ENCODE measurements at regions not wholly inside any gene's neighbourhood (a gene's known extent, or its start where the extent isn't known, plus 50 kb on each side); places are given as distances from the start of the nearest gene placed in this dataset.

DNA sequence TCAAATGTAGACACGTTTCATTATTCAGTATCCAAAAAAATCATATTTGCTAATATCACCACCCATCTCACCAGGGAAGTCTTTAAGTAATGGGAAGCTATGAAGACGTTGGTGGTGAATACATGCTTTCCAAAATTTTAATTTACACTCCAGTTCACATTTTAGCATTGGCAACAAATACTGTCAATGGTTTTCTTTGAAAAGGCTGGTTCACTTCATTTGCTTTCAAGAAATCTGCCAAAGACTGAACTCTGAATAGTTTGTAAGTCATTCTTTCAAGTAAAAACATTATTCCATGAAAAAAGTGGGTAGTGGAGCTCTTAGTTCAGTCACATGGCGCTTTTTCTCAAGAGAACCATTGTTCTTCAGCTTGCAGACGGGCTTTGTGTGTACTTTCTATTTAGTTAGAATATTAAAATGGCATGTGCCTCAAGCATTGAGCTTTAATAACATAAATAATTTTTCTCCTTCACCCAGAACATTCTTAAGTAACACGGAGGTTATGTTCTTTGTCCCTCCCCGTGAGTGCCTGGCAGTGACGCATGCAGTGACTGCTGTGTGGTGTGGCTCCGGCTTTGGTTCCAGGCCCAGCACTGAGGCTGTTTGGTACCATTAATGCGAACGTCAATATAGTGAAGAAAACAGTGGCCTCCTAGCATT, 300.0 kb upstream of the HDAC4 start:
- DNase-seq = peak; percentile 12

DNA sequence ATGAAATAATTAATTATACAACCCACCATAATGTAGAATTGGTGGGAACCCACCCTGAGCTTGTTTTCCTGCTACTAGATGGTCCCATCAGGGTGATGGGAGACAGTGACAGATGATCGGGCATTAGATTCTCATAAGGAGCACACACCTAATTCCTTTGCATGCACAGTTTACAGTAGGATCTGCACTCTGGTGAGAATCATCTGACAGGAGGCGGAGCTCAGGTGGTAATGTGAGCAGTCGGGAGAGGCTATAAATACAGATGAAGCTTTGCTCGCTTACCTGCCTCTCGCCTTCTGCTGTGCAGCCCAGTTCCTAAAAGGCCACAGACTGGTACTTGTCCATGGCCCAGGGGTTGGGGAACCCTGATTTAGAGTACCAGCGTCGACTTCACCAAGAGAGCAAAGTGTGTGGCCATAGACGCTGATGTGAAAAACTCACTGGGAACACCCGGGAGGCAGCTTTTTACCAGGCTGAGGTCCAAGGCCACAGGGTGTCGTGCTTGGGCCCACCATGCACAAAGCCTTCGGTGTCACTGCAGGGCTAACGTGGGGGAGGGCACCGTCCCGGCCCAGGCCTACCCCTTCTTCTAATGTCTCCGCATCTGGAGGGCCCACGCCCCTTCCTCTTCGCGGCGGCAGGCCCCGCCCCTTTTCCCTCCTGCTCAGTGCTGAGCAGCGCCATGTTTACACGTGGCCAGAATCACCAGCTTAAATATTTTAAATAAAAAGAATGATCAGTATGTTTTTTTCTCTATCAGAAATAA, 296.8 kb upstream of the HDAC4 start:
- DNase-seq = peak; percentile 42

DNA sequence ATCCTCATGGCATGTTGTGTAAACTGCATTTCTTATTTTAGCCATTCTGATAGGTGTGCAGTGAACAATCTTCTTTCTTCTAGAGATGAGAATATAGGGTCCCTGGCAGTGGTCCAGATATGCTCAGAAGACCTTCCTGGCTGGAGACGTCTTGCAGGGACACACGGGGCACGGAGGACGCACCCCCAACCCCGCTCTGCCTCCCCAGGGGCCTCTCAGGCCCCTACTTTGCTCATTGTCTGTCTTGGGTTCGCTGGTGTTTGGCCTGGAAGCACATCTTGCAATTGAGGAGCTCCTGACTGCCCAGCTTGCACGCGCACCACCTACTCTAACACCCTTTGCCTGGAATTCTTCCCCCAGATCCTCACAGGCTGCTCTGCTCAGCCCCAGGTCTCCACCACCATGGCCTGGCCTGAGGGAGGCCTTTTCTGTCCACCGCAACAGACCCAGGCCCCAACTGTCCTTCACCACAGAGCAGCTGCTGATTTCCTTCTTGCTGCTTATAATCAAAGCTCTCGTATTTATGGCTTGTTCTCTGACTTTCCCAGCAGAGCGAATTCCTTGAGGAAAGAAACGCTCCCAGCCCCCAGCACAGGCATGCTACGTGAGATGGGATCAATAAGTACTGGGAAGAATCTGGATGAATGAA, 295.9 kb upstream of the HDAC4 start:
- DNase-seq = peak; percentile 47

DNA sequence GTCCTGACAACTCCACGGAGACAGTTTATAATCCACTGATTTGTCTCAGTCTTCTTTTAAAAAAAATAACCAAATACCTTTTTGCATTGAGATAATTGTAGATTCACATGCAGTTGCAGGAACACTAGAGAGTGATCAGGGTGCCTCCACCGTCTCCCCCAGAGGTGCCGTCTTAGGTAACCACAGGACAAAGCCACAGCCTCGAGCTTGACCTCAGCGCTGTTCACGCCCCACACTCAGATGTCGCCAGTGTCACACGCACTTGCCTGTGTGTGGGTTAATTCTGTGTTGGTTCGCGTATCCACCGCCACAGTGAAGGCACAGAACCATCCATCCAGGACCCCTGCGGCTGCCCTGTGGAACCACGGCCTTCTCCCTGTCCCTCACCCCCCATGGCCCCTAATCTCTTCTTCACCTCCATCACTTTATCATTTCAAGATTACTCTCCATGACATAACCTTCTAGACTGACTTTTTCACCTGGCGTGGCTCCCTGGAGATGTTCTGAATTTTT, 295.0 kb upstream of the HDAC4 start:
- peak; percentile 26 for DNase-seq

DNA sequence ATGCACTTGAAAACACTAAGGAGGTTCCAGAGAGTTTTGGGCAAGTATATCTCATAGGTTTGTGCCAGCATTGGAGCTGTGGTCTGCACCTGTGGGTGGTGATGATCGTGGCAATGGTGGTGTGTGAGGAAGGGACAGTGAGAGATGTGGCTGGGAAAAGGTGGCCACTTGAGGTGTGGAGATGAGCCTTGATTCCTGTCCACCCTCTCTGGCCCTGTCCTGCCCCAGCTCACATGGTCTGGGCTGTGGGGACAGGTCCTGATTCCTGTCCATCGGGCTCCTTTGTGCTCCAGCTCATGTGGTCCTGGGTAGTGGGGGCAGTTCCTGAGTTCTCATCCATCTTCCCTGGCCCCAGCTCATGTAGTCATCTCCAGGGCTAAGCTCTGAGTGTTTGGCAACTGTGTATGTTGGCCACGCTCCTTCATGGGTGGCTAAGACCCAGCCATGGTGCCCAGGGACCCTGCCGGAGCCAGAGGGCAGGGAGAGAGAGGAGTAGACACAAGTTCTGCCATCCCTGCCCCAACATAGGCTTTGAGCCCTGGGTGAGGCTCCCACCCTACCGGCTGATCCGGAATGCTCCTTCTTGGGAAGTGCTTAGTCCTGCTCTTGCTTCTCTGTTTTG, 294.4 kb upstream of the HDAC4 start:
- peak; percentile 35 for DNase-seq

DNA sequence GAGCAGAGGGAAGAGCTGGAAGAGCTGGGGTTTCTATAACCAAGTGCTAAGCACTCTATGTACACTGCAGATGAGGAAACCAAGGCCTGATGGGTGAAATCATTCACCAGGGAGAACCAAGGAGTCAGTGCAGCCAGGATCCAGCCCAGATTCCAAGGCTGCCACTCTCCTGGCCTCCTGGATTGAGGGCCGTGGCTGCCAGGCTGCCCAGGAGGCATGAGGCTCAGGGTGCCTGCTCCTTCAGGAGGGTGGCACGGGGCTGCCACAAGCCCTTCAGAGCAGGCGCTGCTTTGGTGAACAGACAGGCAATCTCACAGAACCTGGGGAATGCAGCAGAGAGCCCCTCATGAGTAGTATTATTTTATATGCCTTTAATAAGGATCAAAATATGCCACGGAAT, 293.7 kb upstream of the HDAC4 start:
- DNase-seq = peak; percentile 40

DNA sequence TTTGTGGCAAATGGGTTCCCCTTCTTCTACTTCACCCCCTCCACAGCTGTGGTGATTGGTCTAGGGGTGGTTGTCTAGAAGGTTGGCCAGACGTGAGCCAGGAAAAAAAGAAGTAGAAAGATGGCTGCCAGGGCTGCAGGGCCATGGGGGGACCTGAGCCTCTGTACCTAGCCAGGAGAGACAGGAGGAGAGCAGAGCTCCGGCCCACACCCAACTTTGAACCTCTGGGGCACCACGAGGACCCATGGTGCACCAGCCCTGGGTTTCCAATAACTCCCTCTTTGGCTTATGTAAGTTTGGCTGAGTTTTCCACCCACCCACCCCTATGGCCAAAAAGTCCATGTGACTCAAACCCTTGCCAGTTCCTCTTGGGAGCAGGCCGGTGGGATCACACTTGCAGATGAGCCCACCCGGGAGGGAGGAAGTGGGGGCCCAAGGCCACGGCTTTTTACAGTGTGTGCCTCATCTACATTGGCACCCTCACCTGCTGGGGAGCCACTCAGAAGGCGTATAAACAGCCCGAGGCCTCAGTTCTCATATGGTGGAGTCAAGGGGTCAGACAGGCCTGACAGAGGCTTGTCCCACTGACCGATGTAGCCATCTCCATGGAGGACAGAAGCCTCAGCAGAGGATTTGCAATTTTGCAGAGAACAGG, 293.1 kb upstream of the HDAC4 start:
- DNase-seq = peak; percentile 46

DNA sequence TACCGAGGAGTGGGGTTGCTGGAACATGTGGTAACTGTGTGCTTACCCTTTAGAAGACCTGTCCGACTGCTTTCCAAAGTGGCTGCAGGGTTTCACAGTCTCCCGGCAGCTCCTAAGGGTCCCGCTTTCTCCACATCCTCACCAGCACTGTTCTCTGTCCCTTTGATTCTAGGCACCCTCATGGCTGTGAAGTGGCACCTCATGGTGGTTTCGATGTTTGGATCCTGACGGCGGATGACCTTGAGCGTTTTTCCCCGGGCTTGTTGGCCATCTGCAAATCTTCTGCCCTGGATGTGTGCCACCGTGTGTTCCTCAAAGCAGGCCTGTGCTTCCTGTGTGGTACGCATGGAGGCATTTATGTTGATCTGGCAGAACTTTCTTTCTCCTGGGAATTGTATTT, 292.5 kb upstream of the HDAC4 start:
- peak; percentile 16 for DNase-seq

DNA sequence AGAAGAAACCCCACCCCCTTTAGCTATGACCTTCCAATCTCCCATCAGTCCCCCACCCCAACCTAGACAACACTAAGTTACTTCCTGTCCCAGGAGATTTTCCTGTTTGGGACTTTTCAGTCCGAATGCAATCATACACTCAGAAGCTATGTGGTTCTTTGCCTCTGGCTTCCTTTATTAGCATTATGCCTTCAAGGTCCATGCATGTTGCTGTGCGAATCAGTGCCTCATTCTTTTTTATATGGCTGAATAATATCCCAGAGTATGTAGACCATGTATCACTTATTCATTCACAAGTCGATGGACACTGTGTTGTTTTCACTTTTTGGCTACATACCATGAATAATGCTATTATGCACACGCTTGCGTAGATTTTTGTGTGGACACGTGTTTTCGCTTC, 292.1 kb upstream of the HDAC4 start:
- no peak for DNase-seq

DNA sequence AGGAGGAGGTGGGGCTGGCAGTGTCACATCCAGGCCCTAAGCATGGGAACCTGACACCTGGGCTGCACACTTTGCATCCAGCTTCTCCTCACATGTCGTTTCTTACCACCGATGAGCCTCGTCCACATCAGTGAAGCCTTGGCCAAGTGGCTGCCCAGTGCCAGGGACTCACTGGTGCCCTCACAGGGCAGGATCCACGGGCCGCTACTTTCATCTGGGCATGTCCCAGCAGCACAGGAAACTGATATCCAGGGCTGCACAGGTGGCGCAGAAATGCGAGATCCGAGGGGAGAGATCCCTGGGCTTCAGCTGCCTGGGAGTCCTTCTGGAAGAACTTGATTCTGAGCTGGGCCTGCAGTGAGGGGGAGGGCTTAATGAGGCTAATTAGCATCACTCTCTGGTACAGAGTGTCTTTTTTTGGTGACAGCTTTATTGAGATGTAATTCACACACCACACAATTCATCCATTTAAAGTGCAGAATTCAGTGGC, 291.6 kb upstream of the HDAC4 start:
- DNase-seq = peak; percentile 43

DNA sequence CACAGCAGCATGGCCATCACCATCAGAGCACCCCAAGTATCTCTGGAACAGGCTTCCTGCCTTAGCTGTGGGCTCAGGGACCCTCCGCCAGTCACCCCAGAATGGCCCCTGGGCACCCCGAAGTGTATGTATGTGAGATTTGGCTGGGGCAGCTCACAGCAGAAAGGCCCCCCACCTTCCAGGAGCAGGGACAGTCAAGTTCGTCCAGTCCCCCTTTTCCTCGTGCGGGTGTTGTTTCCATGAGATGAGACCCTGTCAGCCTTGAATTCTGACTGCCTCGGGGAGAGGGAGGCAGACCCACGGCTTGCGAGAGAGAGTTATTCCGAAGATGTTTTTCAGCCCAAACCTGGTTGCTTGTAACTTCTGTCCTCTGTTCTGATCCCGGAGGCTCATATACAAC, 290.9 kb upstream of the HDAC4 start:
- peak; percentile 37 for DNase-seq

DNA sequence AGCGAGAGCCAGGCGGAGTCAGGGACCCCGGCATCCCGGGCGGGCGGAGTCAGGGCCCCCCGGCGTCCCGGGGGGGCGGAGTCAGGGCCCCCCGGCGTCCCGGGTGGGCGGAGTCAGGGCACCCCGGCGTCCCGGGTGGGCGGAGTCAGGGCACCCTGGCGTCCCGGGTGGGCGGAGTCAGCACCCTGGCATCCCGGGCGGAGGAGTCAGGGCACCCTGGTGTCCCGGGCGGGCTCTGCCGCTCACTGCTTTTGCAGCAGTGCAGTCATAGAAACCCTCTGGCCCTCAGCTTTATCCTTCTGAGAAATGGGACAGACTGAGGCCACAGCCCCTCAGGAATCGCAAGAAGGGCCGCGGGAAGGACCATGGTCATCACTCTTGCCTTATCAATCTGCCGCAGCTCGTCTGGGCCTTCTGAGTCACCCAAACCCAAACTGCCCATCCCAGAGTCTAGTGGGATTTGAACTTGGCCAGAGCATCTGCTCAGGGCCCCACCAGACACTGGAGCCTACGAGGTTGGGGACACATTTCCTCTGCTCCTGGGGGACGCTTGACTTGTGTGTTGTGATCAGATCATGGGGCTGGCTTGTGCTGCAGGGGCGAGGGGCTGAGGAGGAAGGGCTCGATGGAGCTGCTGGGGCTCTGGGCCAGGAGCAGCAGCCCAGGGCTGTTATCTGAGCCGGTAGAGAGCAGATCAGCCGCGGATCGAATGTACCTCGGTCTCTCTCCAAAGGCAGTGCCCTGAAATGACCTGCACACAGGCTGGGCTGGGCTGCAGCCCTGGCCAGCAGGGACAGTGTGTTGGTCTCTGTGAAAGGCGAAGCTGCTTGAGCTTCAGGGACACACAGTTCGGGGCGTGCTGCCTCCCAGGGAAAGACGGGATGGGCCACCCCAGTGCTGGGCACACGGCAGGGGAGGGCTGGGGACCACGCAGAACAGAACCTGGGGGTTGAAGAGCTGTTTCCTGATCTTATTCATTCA, 290.1 kb upstream of the HDAC4 start:
- peak; percentile 44 for DNase-seq

DNA sequence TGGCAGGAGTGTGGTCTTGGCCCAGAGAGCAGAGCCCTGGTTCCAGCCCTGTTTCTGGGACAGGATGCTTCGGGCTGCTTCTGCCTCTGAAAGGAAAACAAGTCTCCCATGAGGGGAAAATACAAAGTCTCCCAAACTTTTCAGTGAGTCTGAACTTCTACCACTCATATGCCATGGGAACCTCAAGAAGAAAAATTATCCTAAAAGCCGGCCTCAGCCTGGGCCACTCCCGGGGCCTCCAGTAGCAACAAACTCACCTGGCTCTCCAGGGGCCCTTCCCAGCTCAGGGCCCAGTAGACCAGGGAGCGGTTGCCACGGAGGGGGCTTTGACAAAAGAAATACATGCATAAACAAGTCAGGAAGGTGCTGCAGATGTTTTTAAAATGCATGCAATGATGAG, 289.2 kb upstream of the HDAC4 start:
- DNase-seq = peak; percentile 32

DNA sequence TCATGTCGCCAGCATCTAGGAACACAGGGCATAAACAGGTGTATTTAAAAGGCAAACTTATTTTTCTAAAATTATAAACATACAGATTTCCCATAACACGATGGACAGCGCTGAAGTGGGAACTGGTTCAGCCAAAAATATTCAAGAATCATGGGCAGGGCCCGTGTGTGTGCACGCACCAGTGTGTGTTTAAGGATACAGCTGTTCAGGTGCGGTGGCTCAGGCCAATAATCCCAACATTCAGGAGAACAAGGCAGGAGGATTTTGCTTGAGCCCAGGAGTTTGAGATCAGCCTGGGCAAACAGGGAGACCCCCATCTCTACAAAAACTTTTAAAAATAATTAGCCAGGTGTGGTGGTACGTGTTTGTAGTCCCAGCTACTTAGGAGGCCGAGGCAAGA, 288.6 kb upstream of the HDAC4 start:
- DNase-seq = peak; percentile 26

DNA sequence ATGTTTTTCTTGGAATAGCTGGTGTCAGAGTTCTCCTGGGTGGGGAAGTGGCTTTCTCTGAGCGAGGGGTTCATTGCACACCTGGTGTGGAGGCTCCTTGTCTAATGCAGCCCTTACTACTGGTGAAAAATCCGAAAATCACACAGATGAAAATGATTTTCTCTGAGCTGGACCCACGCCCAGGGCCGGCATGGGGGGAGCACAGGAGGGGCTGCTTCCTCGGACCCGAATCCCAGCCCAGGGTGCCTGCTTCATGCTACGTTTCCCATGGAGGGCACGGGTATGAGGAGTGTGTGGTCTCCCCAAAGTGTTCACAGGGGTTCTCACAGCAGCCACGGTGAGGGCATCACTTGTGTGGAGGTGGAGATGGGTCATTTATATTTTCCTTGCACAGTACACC, 288.0 kb upstream of the HDAC4 start:
- peak; percentile 25 for DNase-seq

DNA sequence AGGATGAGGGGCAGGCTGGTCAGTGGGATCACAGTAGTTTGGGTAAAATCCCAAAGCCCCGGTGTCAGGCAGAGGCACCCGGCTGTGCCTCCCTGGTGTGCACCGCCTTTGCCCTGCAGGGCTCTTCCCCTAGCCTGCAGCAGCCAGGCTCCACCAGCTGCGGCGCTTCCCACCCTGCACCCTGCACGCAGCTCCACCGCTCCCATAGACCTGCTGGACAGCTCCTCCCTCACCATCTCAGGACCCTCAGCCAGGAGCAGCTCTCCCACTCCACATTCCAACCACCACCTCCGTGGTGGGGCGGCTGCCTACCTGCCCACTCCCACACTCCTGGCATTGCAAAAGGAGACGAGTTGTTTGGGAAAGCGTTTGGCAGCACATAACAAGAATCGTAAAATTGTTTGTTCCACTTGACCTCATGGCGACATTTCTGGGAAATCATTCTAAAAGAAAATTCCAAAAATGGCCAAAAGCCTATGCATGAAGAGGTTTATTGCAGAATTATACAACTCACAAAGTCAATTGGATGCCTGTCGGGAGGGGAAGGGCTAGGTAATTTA, 287.4 kb upstream of the HDAC4 start:
- peak; percentile 58 for DNase-seq

DNA sequence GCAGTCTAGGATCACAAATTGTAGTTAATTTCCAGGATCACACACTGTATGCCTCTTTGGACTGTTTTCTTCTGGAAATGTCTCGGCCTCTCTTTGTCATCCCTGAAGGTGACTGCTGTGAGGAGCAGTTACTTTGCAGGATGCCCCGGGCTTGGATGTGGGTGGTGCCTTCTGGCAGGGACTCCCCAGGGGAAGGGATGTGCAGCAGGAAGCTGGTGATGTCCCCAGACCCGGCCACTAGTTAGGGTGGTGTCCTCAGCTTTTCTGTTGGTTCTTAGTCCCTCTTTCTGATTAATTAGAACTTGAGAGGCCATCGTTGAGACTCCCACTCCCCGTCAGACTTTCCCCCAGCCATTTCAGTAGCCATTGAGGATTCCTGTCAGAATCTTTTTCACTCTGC, 286.6 kb upstream of the HDAC4 start:
- peak; percentile 24 for DNase-seq

DNA sequence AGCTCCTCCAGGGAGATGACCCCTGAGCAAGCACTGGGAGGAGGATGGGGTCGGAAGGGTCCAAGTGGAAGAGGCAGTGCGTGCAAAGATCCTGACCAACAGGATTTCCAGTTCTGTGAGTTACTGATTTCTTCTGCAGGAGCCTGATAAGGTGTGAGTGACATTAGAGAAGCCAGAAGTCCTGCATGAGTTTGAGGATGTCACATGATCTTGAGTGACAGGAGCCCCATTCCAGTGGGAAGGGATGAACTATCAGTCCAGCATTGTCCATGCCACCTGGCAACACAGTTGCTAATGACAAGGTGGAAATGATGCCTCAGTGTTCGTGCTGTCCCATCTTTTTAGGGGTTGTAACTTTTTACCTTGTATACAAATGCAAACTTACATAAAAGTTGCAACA, 285.1 kb upstream of the HDAC4 start:
- peak; percentile 16 for DNase-seq

DNA sequence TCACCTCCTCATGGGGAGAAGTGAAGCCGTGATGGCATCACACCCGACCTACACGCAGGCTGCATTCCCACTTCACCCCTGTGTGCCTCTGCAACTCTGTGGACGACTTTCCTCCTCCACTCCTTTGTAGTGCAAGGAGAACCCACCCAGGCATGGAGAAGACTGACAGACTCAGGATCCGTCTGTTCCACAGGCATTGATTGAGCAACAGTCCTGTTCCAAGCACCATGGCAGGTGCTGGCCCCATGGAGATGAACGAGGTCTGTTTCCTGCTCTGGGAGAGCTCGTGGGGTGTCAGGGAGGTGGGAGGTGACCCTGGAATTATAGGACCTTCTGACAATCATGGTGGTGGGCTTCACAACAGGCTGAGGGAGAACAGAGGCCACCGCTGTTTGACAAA, 284.7 kb upstream of the HDAC4 start:
- DNase-seq = peak; percentile 19

DNA sequence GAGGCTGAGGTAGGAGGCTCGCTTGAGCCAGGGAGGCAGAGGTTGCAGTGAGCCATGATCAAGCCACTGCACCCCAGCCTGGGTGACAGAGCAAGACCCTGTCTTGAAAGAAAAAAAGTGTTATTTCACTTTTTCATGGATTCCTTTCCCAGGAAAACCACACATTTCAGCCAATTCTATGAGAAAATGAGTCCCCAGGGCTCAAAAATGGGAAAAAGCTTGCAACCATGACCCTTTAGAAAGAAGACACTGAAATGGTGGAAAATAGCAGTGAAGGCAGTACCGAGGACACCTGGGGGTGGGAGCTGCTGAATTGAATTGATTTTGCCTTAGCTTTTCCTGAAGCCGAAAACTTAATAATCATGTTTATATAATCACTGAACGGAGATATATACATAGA, 284.2 kb upstream of the HDAC4 start:
- peak; percentile 4 for DNase-seq

DNA sequence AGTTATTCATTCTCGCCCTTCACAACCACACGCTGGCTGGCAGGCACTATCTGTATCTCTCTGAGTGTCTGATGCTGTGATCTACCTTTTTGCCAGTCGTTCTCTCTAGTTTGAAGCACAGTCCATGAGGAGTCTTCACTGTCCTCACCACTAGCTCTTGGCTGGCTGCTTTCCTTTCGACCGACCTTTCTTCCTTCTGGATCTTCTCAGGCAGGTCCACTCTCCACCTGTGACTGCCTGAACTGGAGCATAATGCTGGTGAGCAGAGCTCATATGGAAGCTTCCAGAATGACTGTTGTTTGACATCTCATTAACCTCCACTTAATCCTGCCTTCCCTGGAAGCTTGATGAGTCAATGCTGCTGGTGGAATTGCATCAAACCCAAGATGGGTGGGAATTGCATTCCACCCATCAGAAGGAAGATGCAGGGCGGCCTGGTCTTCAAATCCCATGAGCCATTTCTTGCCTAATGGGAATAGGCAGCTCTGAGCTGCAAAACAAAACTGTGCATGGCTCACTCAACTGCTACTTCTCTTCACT, 283.5 kb upstream of the HDAC4 start:
- peak; percentile 29 for DNase-seq
